IMR-90 (cell line): ENCODE measurements at regions not wholly inside any gene's neighbourhood (a gene's known extent, or its start where the extent isn't known, plus 50 kb on each side); places are given as distances from the start of the nearest gene placed in this dataset.

Experiments used
- ATAC-seq: fragments of 200-7000 bp; cut with Tn5 transposase; 2 replicates; pipeline ENCODE4 v1.9.1; 2020; ENCODE audit warnings: low read depth, mild to moderate bottlenecking, moderate library complexity
- BruUV-seq: library from RNA; stranded (reverse); fragments of 400-500 nt; replicated peaks from 2 replicates; lab custom pipeline; 2021; lab: Mats Ljungman, UMichigan
- CTCF ChIA-PET: fragments of 300-600 bp; formaldehyde crosslinking; extraction: SDS; loops from one replicate; lab custom pipeline; 2021; ENCODE audit warnings: antibody characterized with exemption; lab: Yijun Ruan, JAX
- POLR2A ChIA-PET: fragments of 300-600 bp; sonication (Branson Sonifier 250); formaldehyde crosslinking; loops from one replicate; lab custom pipeline; 2022; ENCODE audit warnings: antibody characterized with exemption; ENCODE audit not compliant: unreplicated experiment; lab: Charles Lee
- DNase-seq: peaks from one replicate; pipeline ENCODE4 v3.0.0; 2013
- H2AFZ ChIP-seq: replicated peaks from 2 replicates; pipeline ENCODE3; 2013; ENCODE audit warnings: low read length, mild to moderate bottlenecking; ENCODE audit not compliant: poor library complexity
- H2AK5ac ChIP-seq: 2 replicates; pipeline ENCODE4 v1.6.1; 2013; ENCODE audit warnings: low read depth, low read length, inconsistent platforms
- H2AK9ac ChIP-seq: replicated peaks from 2 replicates; pipeline ENCODE3; 2013; ENCODE audit warnings: mild to moderate bottlenecking, low read depth, low read length, moderate library complexity; ENCODE audit not compliant: poor library complexity
- H2BK120ac ChIP-seq: 2 replicates; pipeline ENCODE4 v1.6.1; 2013; ENCODE audit warnings: low read depth, low read length, inconsistent platforms
- H2BK15ac ChIP-seq: 3 replicates; pipeline ENCODE4 v1.6.1; 2013; ENCODE audit warnings: low read depth, low read length, inconsistent platforms
- H2BK20ac ChIP-seq: 2 replicates; pipeline ENCODE4 v1.6.1; 2013; ENCODE audit warnings: low read depth, mild to moderate bottlenecking, inconsistent platforms, low read length, moderate library complexity
- H2BK5ac ChIP-seq: 2 replicates; pipeline ENCODE4 v1.6.1; 2013; ENCODE audit warnings: mild to moderate bottlenecking, low read depth, low read length, inconsistent platforms; ENCODE audit not compliant: poor library complexity, severe bottlenecking
- H3K14ac ChIP-seq: replicated peaks from 2 replicates; pipeline ENCODE4 v1.6.1; 2013; ENCODE audit warnings: low read depth, low read length, inconsistent platforms
- H3K18ac ChIP-seq: 2 replicates; pipeline ENCODE4 v1.6.1; 2013; ENCODE audit warnings: low read depth, low read length, control low read depth
- H3K23ac ChIP-seq: 2 replicates; pipeline ENCODE4 v1.6.1; 2013; ENCODE audit warnings: low read depth, low read length, inconsistent platforms
- H3K27ac ChIP-seq: 2 replicates; pipeline ENCODE4 v1.5.1; 2013; ENCODE audit warnings: mild to moderate bottlenecking, control low read depth, low read length; ENCODE audit not compliant: insufficient read depth
- H3K27me3 ChIP-seq: 2 replicates; pipeline ENCODE4 v1.6.1; 2013; ENCODE audit warnings: low read length; ENCODE audit not compliant: control insufficient read depth, insufficient read depth
- H3K36me3 ChIP-seq: 2 replicates; pipeline ENCODE4 v1.6.1; 2013; ENCODE audit warnings: low read length, mixed read lengths; ENCODE audit not compliant: control insufficient read depth, insufficient read depth
- H3K4ac ChIP-seq: 2 replicates; pipeline ENCODE4 v1.6.1; 2013; ENCODE audit warnings: low read depth, low read length, inconsistent platforms
- H3K4me1 ChIP-seq: 2 replicates; pipeline ENCODE4 v1.6.1; 2013; ENCODE audit warnings: low read length, mixed read lengths; ENCODE audit not compliant: control insufficient read depth, insufficient read depth
- H3K4me2 ChIP-seq: 2 replicates; pipeline ENCODE4 v1.6.1; 2013; ENCODE audit warnings: low read depth, mild to moderate bottlenecking, control low read depth, low read length, moderate library complexity
- H3K4me3 ChIP-seq: 2 replicates; pipeline ENCODE4 v1.5.1; 2013; ENCODE audit warnings: low read depth, mild to moderate bottlenecking, control low read depth, low read length, moderate library complexity; ENCODE audit not compliant: insufficient read depth
- H3K56ac ChIP-seq: 2 replicates; pipeline ENCODE4 v1.6.1; 2013; ENCODE audit warnings: low read length, inconsistent platforms; ENCODE audit not compliant: insufficient read depth; ENCODE audit errors: extremely low read depth
- H3K79me1 ChIP-seq, 2 experiments: 2 replicates each; pipeline ENCODE4 v1.6.1; 2013; ENCODE audit warnings: low read length in 2 of 2, inconsistent platforms in 1 of 2, low read depth in 1 of 2
- H3K9ac ChIP-seq: 2 replicates; pipeline ENCODE4 v1.6.1; 2013; ENCODE audit warnings: low read depth, low read length, control low read depth
- H3K9me1 ChIP-seq: 2 replicates; pipeline ENCODE4 v1.6.1; 2013; ENCODE audit warnings: low read length, inconsistent platforms; ENCODE audit not compliant: insufficient read depth
- H3K9me3 ChIP-seq: 2 replicates; pipeline ENCODE4 v1.6.1; 2013; ENCODE audit warnings: low read length; ENCODE audit not compliant: control insufficient read depth, insufficient read depth
- H4K20me1 ChIP-seq: 2 replicates; pipeline ENCODE4 v1.6.1; 2013; ENCODE audit warnings: low read length, inconsistent platforms; ENCODE audit not compliant: insufficient read depth
- H4K5ac ChIP-seq: 2 replicates; pipeline ENCODE4 v1.6.1; 2013; ENCODE audit warnings: mild to moderate bottlenecking, low read depth, low read length, control low read depth
- H4K8ac ChIP-seq, 2 experiments: 2 replicates each; pipeline ENCODE4 v1.6.1; 2013; ENCODE audit warnings: low read depth in 2 of 2, low read length in 2 of 2, control low read depth in 1 of 2, inconsistent platforms in 1 of 2
- H4K91ac ChIP-seq: 2 replicates; pipeline ENCODE4 v1.6.1; 2013; ENCODE audit warnings: low read depth, low read length, inconsistent platforms; ENCODE audit not compliant: insufficient read depth
- BHLHE40 ChIP-seq: fragments of 150-350 bp; IDR thresholded peaks from 2 replicates; pipeline ENCODE4 v1.6.1; 2016; ENCODE audit warnings: mild to moderate bottlenecking, low read depth, low read length
- CEBPB ChIP-seq: IDR thresholded peaks from 2 replicates; pipeline ENCODE4 v1.6.1; 2012; ENCODE audit warnings: low read depth, low read length, improper control_type of control experiment
- CHD1 ChIP-seq: IDR thresholded peaks from 2 replicates; pipeline ENCODE4 v1.6.1; 2012; ENCODE audit warnings: low read depth, low read length, improper control_type of control experiment
- FOS ChIP-seq: fragments of 150-350 bp; IDR thresholded peaks from 2 replicates; pipeline ENCODE4 v1.6.1; 2016; ENCODE audit warnings: low read depth, low read length
- MAZ ChIP-seq: IDR thresholded peaks from 2 replicates; pipeline ENCODE4 v1.6.1; 2012; ENCODE audit warnings: low read depth, mild to moderate bottlenecking, low read length, improper control_type of control experiment, moderate library complexity, borderline replicate concordance
- MXI1 ChIP-seq: IDR thresholded peaks from 2 replicates; pipeline ENCODE4 v1.6.1; 2012; ENCODE audit warnings: low read depth, mild to moderate bottlenecking, low read length, moderate library complexity, borderline replicate concordance
- NFE2L2 ChIP-seq: fragments of 150-350 bp; IDR thresholded peaks from 2 replicates; pipeline ENCODE4 v1.6.1; 2016; ENCODE audit warnings: low read depth, mild to moderate bottlenecking, low read length
- POLR2A ChIP-seq: IDR thresholded peaks from 2 replicates; pipeline ENCODE4 v1.6.1; 2012; ENCODE audit warnings: mild to moderate bottlenecking, low read depth, low read length
- RAD21 ChIP-seq: IDR thresholded peaks from 2 replicates; pipeline ENCODE4 v1.6.1; 2012; ENCODE audit warnings: low read length, improper control_type of control experiment
- RCOR1 ChIP-seq: IDR thresholded peaks from 2 replicates; pipeline ENCODE4 v1.6.1; 2012; ENCODE audit warnings: mild to moderate bottlenecking, low read length, improper control_type of control experiment; ENCODE audit not compliant: insufficient replicate concordance
- RFX5 ChIP-seq: IDR thresholded peaks from 2 replicates; pipeline ENCODE4 v1.8.0; 2012; ENCODE audit warnings: low read depth, mild to moderate bottlenecking, low read length, moderate library complexity
- WGBS, 2 experiments: methylation state at CpG; one replicate each; pipeline versions ENCODE4 v1.1.5 to v1.1.7; 2013; ENCODE audit warnings: missing lambda C conversion rate in 2 of 2; ENCODE audit not compliant: insufficient read length in 1 of 2; ENCODE audit errors: extremely low coverage in 2 of 2; 5-methylcytosine and 5-hydroxymethylcytosine counted together
- dilution Hi-C: fragments of 300-500 bp; cut with HindIII; formaldehyde crosslinking; loops from one replicate; pipeline ENCODE4 v1.14.3; 2018; ENCODE audit warnings: low sequenced_read_pairs; ENCODE audit not compliant: unreplicated experiment
- in situ Hi-C: fragments of 300-500 bp; cut with MboI; formaldehyde crosslinking; loops from 3 replicates; pipeline ENCODE4 v1.14.3; 2019; ENCODE audit warnings: low sequenced_read_pairs, inconsistent platforms, mixed read lengths
- intact Hi-C: fragments of 100-400 bp; cut with micrococcal nuclease; formaldehyde crosslinking; loops from 2 replicates; pipeline ENCODE4 v1.10.0; 2022
- TF ChIP-seq, protein P1 (sequence below): conservative IDR thresholded peaks from 2 replicates; pipeline ENCODE4 v1.5.1; 2012; ENCODE audit warnings: mild to moderate bottlenecking, low read depth, low read length, improper control_type of control experiment
- TF ChIP-seq, protein P2 (sequence below): fragments of 150-350 bp; IDR thresholded peaks from 2 replicates; pipeline ENCODE4 v1.6.1; 2017; ENCODE audit warnings: mild to moderate bottlenecking, antibody characterized with exemption, low read length, low read depth
- TF ChIP-seq, protein P3 (sequence below): fragments of 150-350 bp; IDR thresholded peaks from 2 replicates; pipeline ENCODE4 v1.6.1; 2016; ENCODE audit warnings: low read depth, mild to moderate bottlenecking, low read length, moderate library complexity, borderline replicate concordance

- Histone ChIP-seq H3K56ac (no peak overlapping the region), H3K14ac (no peak overlapping the region), H4K8ac (no peak overlapping the region), H3K27ac (no peak overlapping the region), H3K4me2 (no peak overlapping the region), H4K5ac (no peak overlapping the region), H3K23ac (no peak overlapping the region), H4K91ac (no peak overlapping the region), H2AK9ac (no peak overlapping the region), H2BK5ac (no peak overlapping the region), H3K27me3 (peaks cover 24% of the 10 kb centered on the region), H3K9ac (no peak overlapping the region), H3K4me1 (no peaks in the 10 kb centered on the region), H2BK15ac (no peak overlapping the region), H3K9me1 (no peaks in the 10 kb centered on the region), H3K36me3 (no peaks in the 10 kb centered on the region), H2AK5ac (no peak overlapping the region), H3K4ac (no peak overlapping the region), H3K4me3 (no peak overlapping the region), H2BK120ac (no peak overlapping the region), H3K79me1 (no peaks in the 10 kb centered on the region), H2AFZ (no peak overlapping the region), H2BK20ac (no peak overlapping the region), H3K9me3 (no peaks in the 10 kb centered on the region), H4K20me1 (no peaks in the 10 kb centered on the region), H3K18ac (no peak overlapping the region)
- no TSS peak for BruUV-seq
- 20% methylated on average over 1 of the region's 6 CpGs; no CpG with 5 or more reads in 1 of the 2 experiments for WGBS, 2 experiments
- in situ Hi-C loops (no loop called here), intact Hi-C loops (no loop called here), dilution Hi-C loops (no loop called here)
- TF ChIP-seq, protein P1, sequence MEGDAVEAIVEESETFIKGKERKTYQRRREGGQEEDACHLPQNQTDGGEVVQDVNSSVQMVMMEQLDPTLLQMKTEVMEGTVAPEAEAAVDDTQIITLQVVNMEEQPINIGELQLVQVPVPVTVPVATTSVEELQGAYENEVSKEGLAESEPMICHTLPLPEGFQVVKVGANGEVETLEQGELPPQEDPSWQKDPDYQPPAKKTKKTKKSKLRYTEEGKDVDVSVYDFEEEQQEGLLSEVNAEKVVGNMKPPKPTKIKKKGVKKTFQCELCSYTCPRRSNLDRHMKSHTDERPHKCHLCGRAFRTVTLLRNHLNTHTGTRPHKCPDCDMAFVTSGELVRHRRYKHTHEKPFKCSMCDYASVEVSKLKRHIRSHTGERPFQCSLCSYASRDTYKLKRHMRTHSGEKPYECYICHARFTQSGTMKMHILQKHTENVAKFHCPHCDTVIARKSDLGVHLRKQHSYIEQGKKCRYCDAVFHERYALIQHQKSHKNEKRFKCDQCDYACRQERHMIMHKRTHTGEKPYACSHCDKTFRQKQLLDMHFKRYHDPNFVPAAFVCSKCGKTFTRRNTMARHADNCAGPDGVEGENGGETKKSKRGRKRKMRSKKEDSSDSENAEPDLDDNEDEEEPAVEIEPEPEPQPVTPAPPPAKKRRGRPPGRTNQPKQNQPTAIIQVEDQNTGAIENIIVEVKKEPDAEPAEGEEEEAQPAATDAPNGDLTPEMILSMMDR: no peak
- TF ChIP-seq POLR2A (no peak), CHD1 (no peak), CEBPB (no peak), RFX5 (no peak), BHLHE40 (no peak), NFE2L2 (no peak), RAD21 (no peak), MAZ (no peak), MXI1 (no peak), FOS (no peak), RCOR1 (no peak)
- TF ChIP-seq, protein P2, sequence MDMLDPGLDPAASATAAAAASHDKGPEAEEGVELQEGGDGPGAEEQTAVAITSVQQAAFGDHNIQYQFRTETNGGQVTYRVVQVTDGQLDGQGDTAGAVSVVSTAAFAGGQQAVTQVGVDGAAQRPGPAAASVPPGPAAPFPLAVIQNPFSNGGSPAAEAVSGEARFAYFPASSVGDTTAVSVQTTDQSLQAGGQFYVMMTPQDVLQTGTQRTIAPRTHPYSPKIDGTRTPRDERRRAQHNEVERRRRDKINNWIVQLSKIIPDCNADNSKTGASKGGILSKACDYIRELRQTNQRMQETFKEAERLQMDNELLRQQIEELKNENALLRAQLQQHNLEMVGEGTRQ: no peak
- TF ChIP-seq, protein P3, sequence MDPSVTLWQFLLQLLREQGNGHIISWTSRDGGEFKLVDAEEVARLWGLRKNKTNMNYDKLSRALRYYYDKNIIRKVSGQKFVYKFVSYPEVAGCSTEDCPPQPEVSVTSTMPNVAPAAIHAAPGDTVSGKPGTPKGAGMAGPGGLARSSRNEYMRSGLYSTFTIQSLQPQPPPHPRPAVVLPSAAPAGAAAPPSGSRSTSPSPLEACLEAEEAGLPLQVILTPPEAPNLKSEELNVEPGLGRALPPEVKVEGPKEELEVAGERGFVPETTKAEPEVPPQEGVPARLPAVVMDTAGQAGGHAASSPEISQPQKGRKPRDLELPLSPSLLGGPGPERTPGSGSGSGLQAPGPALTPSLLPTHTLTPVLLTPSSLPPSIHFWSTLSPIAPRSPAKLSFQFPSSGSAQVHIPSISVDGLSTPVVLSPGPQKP: no peak
- CTCF ChIA-PET: no interaction called here
- POLR2A ChIA-PET: no interaction called here
- ATAC-seq: no peak
- DNase-seq: no peak
Measured at GRCh38 chr1:22196641-22197040, 53.7 kb upstream of the WNT4 start.
